Astrocyte (in vitro differentiated cells and primary cell): ENCODE measurements at regions not wholly inside any gene's neighbourhood (a gene's known extent, or its start where the extent isn't known, plus 50 kb on each side); places are given as distances from the start of the nearest gene placed in this dataset.

ENCODE experiments used
- DNase-seq: peaks from one replicate; pipeline ENCODE4 v3.0.0-alpha.2; 2010; ENCODE audit warnings: low read depth
- FAIRE-seq: peaks from 2 replicates; lab custom pipeline; 2011; peaks lifted over from hg19 to GRCh38; lab: Jason Lieb, UNC
- H2AFZ ChIP-seq: 2 replicates; pipeline ENCODE4 v1.6.0; 2012; ENCODE audit warnings: low read depth, low read length, inconsistent platforms
- H3K27ac ChIP-seq: 2 replicates; pipeline ENCODE4 v1.5.1; 2011; ENCODE audit warnings: low read depth, low read length, inconsistent platforms
- H3K27me3 ChIP-seq: 2 replicates; pipeline ENCODE4 v1.6.0; 2011; ENCODE audit warnings: low read length, inconsistent platforms; ENCODE audit not compliant: insufficient read depth
- H3K36me3 ChIP-seq: 2 replicates; pipeline ENCODE4 v1.5.1; 2011; ENCODE audit warnings: low read length, inconsistent platforms; ENCODE audit not compliant: insufficient read depth
- H3K4me1 ChIP-seq: 2 replicates; pipeline ENCODE4 v1.5.1; 2011; ENCODE audit warnings: low read length, inconsistent platforms; ENCODE audit not compliant: insufficient read depth
- H3K4me2 ChIP-seq: 2 replicates; pipeline ENCODE4 v1.6.0; 2012; ENCODE audit warnings: low read length, inconsistent platforms
- H3K4me3 ChIP-seq: 2 replicates; pipeline ENCODE4 v1.5.1; 2011; ENCODE audit warnings: low read depth, mild to moderate bottlenecking, low read length, inconsistent platforms; ENCODE audit not compliant: insufficient read depth
- H3K79me2 ChIP-seq: 2 replicates; pipeline ENCODE4 v1.6.0; 2012; ENCODE audit warnings: mild to moderate bottlenecking, low read length, inconsistent platforms; ENCODE audit not compliant: insufficient read depth
- H3K9ac ChIP-seq: 2 replicates; pipeline ENCODE4 v1.6.0; 2012; ENCODE audit warnings: mild to moderate bottlenecking, low read length, inconsistent platforms
- H3K9me3 ChIP-seq: 2 replicates; pipeline ENCODE4 v1.5.1; 2012; ENCODE audit warnings: low read depth, mild to moderate bottlenecking, low read length, inconsistent platforms; ENCODE audit not compliant: insufficient read depth
- H4K20me1 ChIP-seq: 2 replicates; pipeline ENCODE4 v1.6.0; 2012; ENCODE audit warnings: low read length, inconsistent platforms; ENCODE audit not compliant: insufficient read depth
- H3K27ac Mint-ChIP-seq: one replicate; pipeline ENCODE4 v1.8.0; 2021; ENCODE audit warnings: mild to moderate bottlenecking, mixed read lengths; ENCODE audit not compliant: unreplicated experiment
- H3K27me3 Mint-ChIP-seq: one replicate; pipeline ENCODE4 v1.8.0; 2021; ENCODE audit warnings: low read depth, mixed read lengths; ENCODE audit not compliant: unreplicated experiment
- H3K36me3 Mint-ChIP-seq: one replicate; pipeline ENCODE4 v1.8.0; 2021; ENCODE audit warnings: low read depth, mixed read lengths; ENCODE audit not compliant: unreplicated experiment
- H3K4me1 Mint-ChIP-seq: one replicate; pipeline ENCODE4 v1.8.0; 2021; ENCODE audit warnings: low read depth, mixed read lengths; ENCODE audit not compliant: unreplicated experiment
- H3K4me3 Mint-ChIP-seq: one replicate; pipeline ENCODE4 v1.8.0; 2021; ENCODE audit warnings: mild to moderate bottlenecking, moderate library complexity, mixed read lengths; ENCODE audit not compliant: unreplicated experiment
- H3K9me3 Mint-ChIP-seq: one replicate; pipeline ENCODE4 v1.8.0; 2021; ENCODE audit warnings: mild to moderate bottlenecking, mixed read lengths; ENCODE audit not compliant: unreplicated experiment
- CTCF ChIP-seq: IDR thresholded peaks from 2 replicates; pipeline ENCODE4 v1.5.1; 2011; ENCODE audit warnings: low read depth, mild to moderate bottlenecking, inconsistent platforms, low read length, moderate library complexity; ENCODE audit not compliant: insufficient read depth
- EZH2 ChIP-seq: IDR thresholded peaks from 2 replicates; pipeline ENCODE4 v1.6.1; 2012; ENCODE audit warnings: mild to moderate bottlenecking, low read length, inconsistent platforms; ENCODE audit not compliant: insufficient read depth

- no peak for FAIRE-seq
- H3K27ac Mint-ChIP-seq, result no peak overlapping the region
- H3K4me3 Mint-ChIP-seq, result no peak overlapping the region
Observed at GRCh38 chr1:193416226-193417024, 230.0 kb upstream of the B3GALT2 start.

DNA sequence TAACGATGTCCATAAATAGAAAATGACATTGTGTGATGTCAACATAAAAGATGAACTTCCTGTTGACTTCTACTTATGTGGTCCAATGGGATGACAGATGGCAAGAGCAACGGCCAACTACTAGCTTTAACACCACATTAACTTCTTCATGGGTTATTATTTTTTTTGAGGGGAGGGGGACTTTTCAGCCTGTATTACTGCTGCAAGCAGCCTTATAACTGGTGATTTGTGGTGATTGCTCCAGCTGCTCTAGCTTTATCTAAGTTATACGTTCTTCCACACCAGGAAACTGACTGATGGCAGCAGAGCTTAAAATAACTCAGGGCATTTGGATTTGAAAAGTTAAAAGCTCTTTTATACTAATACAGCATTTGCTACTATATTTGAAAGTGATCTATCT lies 228.8 kb upstream of the B3GALT2 start:
- Mint-ChIP-seq H3K4me3 (no peak overlapping the region), H3K4me1 (peaks cover 14% of the 10 kb centered on the region), H3K27ac (no peak overlapping the region), H3K9me3 (no peaks in the 10 kb centered on the region), H3K27me3 (no peaks in the 10 kb centered on the region), H3K36me3 (no peaks in the 10 kb centered on the region)
- Histone ChIP-seq H3K4me3 (no peak overlapping the region), H3K36me3 (no peaks in the 10 kb centered on the region), H2AFZ (no peak overlapping the region), H3K27ac (no peak overlapping the region), H3K4me2 (no peak overlapping the region), H3K79me2 (no peaks in the 10 kb centered on the region), H3K27me3 (no peaks in the 10 kb centered on the region), H3K4me1 (no peaks in the 10 kb centered on the region), H3K9ac (no peak overlapping the region), H4K20me1 (no peaks in the 10 kb centered on the region), H3K9me3 (no peaks in the 10 kb centered on the region)
- no peak for FAIRE-seq
- no peak for TF ChIP-seq EZH2
- TF ChIP-seq CTCF, result no peak
- no peak for DNase-seq

More at GRCh38 chr1:193416226-193417024, 230.0 kb upstream of the B3GALT2 start:
- H3K9me3 Mint-ChIP-seq, result no peaks in the 10 kb centered on the region
- no peak for TF ChIP-seq EZH2
- no peak for TF ChIP-seq CTCF
- no peaks in the 10 kb centered on the region for H3K27me3 Mint-ChIP-seq
- Histone ChIP-seq H3K4me1 (no peaks in the 10 kb centered on the region), H3K36me3 (no peaks in the 10 kb centered on the region), H3K27me3 (no peaks in the 10 kb centered on the region), H4K20me1 (no peaks in the 10 kb centered on the region), H3K27ac (no peak overlapping the region), H3K9me3 (no peaks in the 10 kb centered on the region), H2AFZ (no peak overlapping the region), H3K79me2 (no peaks in the 10 kb centered on the region), H3K4me3 (no peak overlapping the region), H3K9ac (no peak overlapping the region), H3K4me2 (no peak overlapping the region)
- no peaks in the 10 kb centered on the region for H3K36me3 Mint-ChIP-seq
- peaks cover 14% of the 10 kb centered on the region for H3K4me1 Mint-ChIP-seq
- no peak for DNase-seq

GRCh38 chr1:193413376-193413775 lies 227.0 kb upstream of the B3GALT2 start:
- Mint-ChIP-seq H3K27ac (no peak overlapping the region), H3K36me3 (no peaks in the 10 kb centered on the region), H3K4me1 (peaks cover 23% of the 10 kb centered on the region), H3K9me3 (no peaks in the 10 kb centered on the region), H3K27me3 (no peaks in the 10 kb centered on the region), H3K4me3 (no peak overlapping the region)
- H4K20me1 ChIP-seq, result no peaks in the 10 kb centered on the region
- TF ChIP-seq EZH2, result no peak
- no peak for TF ChIP-seq CTCF
- no peaks in the 10 kb centered on the region for H3K9me3 ChIP-seq
- no peak overlapping the region for H3K9ac ChIP-seq
- H3K27me3 ChIP-seq, result no peaks in the 10 kb centered on the region
- no peaks in the 10 kb centered on the region for H3K4me1 ChIP-seq
- no peaks in the 10 kb centered on the region for H3K79me2 ChIP-seq
- no peak overlapping the region for H2AFZ ChIP-seq
- no peak for FAIRE-seq
- H3K4me2 ChIP-seq, result no peak overlapping the region
- no peak for DNase-seq
- H3K4me3 ChIP-seq, result no peak overlapping the region
- H3K27ac ChIP-seq, result no peak overlapping the region
- H3K36me3 ChIP-seq, result no peaks in the 10 kb centered on the region
